ENCODE measurements at regions not wholly inside any gene's neighbourhood (a gene's known extent, or its start where the extent isn't known, plus 50 kb on each side); places are given as distances from the start of the nearest gene placed in this dataset.

DNA sequence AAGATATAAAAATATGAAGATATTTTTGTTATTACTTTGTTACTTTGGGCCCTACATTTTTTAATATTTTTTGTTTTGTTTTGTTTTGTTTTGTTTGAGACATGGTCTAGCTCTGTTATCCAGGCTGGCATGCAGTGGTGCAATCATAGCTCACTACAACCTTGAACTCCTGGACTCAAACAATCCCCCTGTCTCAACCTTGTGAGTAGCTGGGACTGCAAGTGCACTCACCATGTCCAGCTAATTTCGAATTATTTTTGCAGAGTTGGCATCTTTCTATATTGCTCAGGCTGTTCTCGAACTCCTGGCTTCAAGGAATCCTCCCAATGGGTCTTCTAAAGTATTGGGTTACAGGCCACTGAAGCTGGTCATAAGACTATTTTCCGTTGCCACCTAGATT, 603.6 kb upstream of the PIK3C3 start:
- no peak for DNase-seq

DNA sequence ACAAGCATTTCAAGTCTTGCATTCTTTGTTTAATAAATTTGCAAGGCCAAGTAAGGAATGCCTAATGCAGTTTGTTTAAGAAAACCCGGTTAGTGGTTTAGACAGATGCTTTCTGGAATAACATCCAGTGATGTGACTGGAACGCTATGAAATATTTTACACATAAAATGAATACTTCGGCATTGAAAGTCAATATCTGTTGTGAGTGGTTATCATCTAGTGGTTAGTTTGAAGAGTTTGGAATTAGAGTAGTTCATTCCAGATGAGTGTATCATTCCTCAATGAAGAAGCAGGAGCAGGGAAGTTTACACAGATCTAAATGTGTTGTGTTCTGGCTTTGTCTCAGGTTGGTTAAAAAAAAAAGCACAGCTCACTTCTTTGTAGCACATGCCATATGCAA, 608.0 kb upstream of the PIK3C3 start:
- no peak for DNase-seq

DNA sequence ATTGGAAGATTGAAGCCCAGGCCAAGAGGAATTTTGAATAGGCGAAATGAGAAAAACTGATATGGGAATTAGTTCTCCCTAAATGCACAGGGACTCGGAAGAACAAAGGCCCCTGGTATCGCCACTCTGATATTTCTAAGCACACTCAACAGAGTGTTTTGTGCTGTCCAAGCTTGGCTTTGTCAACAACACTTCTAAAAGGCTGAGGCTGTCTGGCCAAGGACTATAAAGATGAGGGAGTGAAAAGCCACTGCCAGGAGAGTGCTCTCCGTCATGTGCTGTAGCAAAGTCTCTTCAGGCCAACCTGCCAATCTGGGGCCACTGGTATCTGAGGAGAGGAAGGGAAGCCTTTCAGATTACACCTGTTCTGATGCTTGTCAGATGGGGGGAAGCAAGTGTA, 611.2 kb upstream of the PIK3C3 start:
- DNase-seq = no peak

DNA sequence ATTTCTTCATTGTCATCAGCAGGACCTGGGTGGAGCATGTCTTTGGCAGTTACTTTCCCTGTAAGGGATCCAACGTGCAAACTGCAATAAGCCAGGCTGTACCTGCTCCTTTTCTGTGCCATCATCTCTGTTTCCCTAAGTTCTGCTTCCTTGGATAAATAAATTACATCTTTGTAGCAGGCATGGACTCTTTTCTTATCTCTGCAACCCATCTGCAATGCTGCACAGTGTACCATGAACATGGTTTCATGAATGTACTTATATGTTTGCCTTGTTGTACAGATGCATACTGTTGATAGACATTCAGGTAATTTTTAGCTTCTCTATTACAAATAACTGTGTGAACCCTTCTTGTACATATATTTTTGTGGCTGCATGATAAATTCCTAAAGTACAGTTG, 616.7 kb upstream of the PIK3C3 start:
- DNase-seq = no peak

DNA sequence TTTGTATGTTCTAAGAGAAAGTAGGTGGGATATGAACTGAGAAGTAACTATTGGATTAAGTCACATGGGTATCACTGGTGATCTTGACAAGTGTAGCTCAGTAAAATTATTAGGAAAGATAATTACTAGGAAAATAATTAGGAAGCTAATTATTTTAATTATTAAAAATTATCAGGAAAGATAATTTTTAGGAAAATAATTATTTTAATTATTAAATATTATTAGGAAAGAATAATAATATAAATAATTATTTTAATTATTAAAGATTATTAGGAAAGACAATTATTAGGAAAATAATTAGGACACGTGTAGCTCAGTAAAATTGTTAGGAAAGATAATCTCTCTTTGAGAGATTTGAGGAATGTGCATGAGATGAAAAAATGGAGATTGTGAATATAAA, 623.4 kb upstream of the PIK3C3 start:
- DNase-seq = no peak

DNA sequence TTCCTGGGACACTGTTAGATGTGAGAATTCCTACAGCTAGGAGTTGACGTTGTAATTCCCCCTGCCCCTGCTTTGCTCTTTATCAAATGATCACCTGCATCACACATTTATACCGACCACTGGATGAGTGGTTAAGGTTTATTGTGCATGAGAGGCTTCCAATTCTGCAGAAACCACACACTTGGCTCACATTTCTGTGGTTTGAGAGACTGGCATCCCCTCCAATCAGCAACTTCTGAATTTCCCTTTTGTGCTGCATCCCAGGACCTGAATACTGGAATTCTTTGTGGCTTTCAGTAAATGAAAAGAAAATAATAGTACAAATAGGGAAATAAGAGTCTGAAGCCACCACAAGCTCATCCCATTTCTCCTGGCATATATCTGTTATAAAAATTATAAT, 628.7 kb upstream of the PIK3C3 start:
- no peak for DNase-seq

DNA sequence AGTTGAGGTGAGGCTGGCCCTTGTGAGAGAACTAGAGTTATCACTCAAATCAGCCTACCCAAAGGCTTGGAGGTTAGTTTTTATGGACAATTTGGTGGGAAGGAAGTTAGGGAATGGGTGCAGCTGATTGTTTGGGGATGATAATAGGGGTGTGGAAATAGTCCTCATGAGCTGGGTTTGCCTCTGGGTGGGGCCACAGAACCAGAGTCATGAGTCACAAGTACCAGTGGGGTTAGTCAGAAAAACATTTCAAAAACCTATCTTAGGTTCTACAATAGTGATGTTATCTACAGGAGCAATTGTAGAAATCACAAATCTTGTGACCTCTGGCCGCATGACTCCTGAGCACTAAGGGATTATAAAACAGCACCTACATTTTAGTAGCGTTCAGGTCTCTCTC, 630.1 kb upstream of the PIK3C3 start:
- no peak for DNase-seq

DNA sequence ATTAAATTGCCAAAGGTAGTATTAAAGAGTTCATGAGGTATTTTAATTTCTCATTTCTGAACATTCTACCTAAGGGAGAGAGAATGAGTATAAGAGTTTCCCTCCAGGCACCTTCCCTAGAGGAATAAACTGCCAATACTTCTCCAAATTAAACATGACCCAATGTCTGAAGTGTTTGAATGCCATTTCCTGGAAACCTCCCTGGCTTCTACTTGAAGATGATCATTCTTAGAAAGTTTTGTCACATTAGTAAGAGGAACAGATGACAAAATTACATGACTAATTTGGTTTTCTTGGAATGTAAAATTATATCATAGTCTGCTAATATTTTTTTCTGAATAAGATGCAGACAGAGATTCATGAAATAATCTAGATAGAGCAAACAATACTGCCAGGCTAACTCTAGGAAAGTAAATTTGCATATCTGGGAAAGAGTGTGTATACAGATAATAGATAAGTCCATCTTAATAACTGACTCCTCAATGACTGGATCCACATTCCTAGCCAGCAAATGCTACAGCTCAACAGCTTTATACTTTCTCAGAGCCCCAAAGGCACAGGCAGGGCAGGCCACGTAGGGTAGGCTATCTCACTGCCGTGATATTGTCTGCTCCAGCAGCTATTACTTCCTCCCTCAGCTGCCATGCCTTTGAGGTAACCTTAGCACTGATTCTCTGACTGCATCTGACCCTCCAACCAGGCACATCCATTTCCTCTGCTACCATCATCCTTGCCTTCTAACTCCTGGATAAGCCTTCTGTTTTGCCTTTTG, 630.8 kb upstream of the PIK3C3 start:
- DNase-seq = no peak

DNA sequence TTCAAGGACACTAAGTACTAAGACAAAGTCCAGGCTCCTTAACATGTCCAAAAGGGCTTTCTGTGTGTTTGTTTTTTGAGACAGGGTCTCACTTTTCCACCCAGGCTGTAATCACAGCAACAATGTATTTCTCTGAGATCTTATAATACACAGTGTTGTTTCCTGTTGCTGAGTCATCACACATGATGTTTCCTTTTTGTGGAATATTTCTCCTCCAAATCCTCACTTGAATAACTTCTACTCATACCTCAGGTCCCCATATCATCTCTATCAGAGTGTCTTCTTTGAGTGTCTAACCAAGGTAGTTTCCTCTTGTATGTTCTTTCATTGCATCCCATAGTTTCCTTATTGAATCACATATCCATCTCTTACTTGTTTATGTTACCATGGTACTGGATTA, 632.0 kb upstream of the PIK3C3 start:
- no peak for DNase-seq

DNA sequence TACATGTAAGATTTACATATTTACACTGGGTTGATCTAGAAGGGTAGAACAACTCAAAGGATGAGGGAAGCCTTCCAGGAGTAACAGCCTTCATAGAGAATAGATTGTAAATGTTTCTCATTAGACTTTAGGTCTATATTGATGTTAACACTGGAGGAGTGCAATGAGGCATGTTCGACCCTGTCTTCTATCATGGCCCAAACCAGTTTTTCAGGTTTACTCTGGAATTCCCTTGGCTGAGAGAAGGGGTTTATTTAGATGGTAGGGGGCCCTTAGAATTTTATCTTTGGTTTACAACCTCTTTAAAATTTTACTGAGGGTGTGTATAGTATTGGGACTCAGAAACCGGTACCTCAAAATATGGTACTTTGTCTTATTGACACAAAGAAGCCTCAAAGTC, 634.9 kb upstream of the PIK3C3 start:
- DNase-seq = no peak

DNA sequence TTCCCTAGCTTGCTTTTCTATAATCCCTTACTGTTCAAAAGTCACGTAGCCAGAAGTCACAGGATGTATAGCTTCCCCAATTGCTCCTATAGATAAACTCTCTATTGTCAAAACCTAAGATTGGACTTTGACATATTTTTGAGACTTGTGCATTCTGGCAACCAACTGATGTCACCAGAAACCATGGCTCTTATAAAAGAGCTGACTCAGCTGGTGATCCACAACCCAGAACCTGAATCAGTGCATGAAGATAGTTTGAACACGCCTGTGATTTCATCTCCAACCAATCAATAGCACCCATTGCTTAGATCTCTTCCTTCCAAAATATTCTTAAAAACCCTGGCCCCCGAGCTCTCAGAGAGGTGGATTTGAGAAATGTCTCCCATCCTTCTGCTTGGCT, 639.9 kb upstream of the PIK3C3 start:
- DNase-seq = no peak

DNA sequence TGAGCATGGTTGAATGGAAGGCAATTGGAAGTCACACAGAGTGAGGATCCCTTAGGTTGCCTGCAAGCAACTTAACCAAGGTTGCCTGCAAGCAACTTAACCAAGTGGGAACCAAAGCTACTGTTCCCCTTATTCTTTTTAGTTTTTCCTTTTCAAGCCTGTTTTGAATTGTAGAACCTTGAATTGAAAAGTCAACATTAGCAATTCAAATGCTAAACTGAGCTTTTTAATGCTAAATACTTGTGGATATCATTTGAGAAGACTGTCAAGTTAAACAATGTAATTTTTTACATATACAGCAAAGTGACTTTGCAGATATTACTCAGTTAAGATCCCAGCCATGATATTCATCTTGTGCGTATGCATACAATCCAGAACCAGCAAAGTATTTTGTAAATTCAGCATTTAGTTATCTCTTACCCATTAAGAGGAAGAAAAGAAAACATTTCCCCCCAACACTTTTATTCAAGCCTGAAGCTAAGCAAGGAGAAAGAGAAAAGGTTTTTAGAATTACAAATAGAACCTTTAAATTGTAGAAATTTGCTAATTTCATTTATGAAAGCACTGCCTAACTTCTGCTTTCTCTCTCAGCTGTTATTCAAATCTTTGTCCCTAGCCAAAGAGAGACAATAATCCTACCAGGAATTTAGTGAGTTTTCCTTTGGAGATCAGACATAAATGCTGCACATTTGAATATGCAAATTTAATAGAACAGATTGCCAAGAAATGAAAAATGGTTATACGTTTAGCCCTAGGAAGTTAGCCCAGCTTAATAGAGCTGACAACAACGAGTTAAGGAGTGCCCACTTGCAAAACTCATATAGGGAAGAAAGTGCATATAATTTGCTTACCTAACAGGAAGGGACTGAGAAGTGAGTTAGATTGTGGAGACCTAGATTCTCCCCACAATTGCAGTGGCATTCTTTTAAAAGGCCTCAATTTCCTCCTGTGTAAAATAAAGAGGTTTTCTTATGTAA, 643.2 kb upstream of the PIK3C3 start:
- DNase-seq = no peak

DNA sequence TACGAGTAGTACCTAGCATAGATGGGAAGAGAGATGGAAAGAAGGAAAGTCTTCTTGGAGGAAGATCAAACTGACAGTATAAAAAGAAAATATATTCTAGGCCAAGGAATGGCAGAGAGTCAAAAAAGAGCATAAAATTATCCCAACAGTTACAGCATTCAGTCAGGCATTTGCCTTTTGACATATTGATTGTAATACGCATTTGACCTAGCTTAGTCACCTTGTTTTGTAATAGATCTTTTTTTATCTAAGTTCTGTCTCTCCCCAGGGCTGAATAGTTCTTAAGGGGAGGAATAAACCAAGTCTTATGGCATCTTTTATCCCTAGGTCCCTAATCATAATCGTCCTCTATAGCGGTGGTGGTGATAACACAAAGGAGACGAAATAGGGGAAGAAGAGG, 657.3 kb upstream of the PIK3C3 start:
- DNase-seq = no peak

DNA sequence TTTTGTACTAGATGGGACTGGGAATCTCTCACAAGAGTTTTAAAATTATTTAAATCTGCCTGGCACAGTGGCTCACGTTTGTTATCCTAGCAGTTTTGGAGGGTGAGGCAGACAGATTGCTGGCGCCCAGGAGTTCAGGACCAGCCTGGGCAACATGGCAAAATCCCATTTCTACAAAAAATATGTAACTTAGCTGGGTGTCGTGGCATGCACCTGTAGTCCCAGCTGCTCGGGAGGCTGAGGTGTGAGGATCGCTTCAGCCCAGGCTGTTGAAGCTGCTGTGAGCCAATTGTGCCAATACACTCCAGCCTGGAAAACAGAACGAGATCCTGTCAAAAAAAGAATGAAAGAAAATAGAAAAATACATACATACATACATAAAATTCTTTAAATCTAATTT, 685.7 kb upstream of the PIK3C3 start:
- DNase-seq = no peak

DNA sequence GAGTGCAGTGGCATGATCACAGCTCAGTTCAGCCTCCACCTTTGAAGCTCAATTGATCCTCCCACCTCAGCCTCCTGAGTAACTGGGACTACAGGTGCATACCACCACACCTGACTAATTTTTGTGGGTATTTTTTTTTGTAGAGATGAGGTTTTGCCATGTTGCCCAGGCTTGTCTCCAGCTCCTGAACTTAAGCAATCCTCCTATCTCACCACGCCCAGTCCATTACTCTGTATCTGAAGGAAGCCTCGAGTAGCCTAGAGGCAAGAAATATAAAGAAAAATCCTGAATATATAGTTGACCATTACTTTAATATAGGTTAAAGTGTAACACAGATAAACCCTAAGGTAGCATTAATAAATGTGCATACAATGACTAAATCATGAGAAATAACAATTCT, 686.8 kb upstream of the PIK3C3 start:
- no peak for DNase-seq

DNA sequence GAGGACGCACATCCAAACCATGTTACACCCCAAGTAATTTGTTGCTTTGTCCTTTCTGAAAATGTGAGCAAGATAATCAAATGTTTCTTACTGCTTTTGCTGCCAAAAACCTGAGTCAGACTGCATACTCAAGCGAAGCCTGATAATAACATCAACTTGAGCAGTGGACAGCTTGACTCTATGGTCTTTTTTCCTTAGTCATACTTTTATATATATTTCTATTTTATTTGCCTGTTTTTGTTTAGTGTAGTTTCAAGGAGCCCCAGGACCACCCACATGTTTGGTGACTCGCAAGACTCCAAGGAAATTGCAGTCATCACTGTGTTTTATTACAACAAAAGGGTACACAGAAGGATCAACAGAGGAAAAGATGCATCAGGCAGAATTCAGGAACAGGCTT, 688.4 kb upstream of the PIK3C3 start:
- DNase-seq = peak; percentile 1

DNA sequence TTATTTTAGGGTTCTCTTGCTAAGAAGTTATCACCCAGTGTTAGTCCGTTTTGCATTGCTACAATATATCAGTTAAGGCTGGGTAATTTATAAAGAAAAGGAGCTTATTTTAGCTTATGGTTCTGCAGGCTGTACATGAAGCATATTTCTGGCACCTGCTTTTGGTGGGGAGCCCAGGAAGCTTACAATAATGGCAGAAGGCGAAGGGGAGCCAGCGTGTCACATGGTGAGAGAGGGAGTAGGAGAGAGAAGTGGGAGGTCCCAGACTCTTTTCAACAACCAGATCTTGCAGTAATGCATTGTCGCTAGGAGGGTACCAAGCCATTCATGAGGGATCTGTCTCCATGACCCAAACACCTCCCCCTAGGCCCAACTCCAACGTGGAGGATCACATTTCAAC, 688.8 kb upstream of the PIK3C3 start:
- no peak for DNase-seq

DNA sequence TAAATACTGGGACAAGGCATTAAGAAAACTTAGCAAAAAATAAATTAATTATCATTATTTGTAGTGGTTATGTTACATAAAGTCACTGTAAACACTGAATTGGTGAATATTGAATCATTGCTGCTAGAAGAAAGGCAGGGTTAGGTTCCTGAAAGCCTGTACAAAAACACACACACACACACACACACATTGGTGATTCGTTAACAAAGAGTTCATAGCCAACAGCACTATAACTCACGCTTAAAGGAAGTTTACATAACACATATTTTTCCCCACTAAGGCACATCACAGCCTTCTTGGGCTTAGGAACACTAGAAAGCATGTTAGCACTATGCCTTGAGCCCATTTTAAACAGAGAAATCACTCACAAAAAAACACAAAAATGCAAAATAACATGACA, 690.0 kb upstream of the PIK3C3 start:
- DNase-seq = no peak

DNA sequence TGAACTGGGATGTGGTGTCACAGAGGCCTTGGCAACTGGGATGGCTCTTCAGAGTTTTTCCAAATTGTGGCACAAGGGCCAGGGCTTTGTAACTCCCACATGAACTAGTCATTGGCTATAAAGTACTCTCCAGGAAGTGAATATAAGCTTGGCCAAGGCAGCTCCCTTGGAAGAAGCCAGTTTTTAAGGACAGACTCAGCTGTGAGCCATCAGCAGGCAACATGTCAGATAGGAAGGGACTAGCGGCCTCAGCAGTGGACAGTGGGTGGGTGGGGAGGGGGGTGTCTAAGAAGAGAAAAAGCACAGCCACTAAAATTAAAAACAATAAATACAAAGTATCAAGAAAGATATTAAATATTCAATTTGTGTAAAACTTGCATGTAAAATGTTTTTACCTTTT, 691.1 kb upstream of the PIK3C3 start:
- DNase-seq = no peak

DNA sequence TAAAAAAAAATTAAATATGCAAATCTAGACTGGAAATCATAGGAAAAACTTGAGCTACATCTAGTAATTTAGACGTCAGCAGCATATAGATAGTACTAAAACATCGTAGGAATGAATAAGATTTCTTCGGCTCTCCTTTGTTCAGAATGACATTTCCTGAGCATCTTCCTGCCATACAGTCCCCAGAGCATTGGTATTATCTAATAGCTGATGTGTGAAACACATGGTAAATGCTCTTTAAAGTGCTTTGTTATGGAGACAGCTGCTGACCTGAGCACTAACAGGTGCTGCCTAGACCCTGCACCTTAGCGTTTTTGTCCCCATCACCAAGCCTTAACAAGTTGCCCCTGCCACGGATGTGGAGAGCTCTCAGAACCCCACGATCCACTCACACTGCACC, 692.3 kb upstream of the PIK3C3 start:
- DNase-seq = no peak

DNA sequence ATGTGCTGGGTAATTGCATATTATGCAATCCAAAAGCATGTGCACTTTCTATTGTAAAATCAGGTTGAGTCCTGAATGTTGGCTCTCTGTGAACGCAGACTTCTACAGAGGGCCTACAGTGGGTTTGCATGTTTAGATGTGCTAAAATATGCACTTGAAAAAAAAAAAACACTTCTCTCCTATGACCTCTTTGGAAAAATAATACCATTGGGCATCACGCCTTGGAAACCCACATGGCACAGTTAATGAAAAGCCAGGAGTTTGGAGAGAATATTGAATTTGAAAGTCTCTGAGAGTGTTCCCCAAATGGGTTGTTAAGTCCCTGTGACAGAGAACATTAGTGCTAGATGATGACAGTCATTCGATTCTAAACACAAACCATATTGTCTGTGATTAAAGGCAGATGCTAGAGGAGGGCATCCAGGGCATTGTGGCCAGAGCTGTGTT, 710.4 kb upstream of the PIK3C3 start:
- peak; percentile 6 for DNase-seq

DNA sequence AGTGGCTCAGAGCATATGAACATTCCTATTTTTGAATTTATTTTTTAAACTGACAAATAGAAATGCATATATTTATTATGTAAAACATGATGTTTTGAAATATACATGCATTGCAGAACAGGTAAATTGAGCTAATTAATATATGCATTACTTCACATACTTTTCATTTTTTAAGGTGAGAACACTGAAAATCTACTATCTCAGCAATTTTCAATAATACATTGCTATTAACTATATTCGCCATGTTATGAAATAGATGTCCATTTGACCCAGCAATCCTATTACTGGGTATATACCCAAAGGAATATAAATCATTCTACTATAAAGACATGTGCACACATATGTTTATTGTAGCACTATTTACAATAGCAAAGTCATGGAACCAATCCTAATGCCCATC, 717.7 kb upstream of the PIK3C3 start:
- no peak for DNase-seq

DNA sequence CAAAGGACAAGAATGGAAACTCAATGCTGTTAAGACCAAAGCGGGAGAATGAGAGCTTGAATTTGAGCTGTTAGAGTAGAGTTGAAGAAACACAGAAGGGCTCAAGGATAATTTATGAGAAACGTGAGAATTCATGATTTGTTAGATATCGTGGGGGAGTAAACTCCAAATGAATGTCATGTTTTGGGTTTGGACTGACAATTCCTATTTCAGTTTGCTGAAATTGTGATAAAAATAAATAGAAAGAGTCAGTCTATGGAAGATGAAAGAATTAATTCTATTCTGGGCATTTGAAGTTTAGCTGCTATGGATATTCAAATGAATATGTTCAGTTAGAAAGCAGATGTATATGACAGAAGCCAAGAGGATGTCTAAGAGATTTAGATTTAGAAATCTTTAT, 723.4 kb upstream of the PIK3C3 start:
- no peak for DNase-seq

DNA sequence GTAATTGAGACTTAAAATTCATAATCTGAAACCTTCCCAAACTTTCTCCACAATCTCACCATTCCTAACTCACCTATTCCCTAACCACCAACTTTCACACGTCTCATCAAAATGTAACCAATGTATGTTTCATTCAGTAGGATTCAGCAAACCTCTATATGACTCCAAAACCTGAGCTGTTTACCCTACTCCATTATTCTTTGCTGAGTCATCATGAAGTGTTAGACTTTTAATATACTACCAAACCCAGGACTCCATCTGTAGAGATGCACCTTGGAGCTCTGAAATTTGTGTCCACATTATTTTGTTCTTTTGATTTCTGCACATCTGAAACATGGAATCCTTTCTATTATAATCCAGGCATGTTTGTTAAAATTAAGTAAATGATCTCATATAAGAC, 727.0 kb upstream of the PIK3C3 start:
- DNase-seq = no peak
